Erythroblast (primary cell): ENCODE measurements at regions not wholly inside any gene's neighbourhood (a gene's known extent, or its start where the extent isn't known, plus 50 kb on each side); places are given as distances from the start of the nearest gene placed in this dataset.

Source experiments
- GATA1 ChIP-seq: IDR thresholded peaks from 2 replicates; pipeline ENCODE4 v1.6.1; 2011; ENCODE audit warnings: low read depth, mild to moderate bottlenecking, control low read depth, low read length, moderate library complexity
- POLR2A ChIP-seq: IDR thresholded peaks from 2 replicates; pipeline ENCODE4 v1.6.1; 2011; ENCODE audit warnings: mild to moderate bottlenecking, low read length

DNA sequence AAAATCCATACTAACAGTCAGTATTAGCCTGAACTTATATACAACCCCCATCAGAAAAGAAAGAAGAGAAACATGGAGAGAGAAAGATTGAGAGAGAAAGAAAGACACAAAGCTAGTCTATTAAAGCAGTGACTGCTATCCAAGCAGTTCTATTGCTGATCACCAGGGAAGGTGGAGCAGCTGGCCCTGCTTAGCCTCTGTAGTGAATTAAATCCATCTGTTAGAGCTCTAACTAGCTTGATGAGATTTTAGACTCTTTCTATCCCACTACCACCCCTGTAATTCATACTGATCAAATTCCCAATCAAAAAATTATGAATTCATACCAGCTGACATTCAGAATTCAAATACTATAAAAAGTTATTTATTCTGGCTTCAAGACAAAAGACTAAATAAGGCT is 486.0 kb upstream of the LRRN3 start:
- TF ChIP-seq POLR2A (no peak), GATA1 (no peak)
